OCI-LY7 (cell line): ENCODE measurements at regions not wholly inside any gene's neighbourhood (a gene's known extent, or its start where the extent isn't known, plus 50 kb on each side); places are given as distances from the start of the nearest gene placed in this dataset.

Experiments
- CTCF ChIP-seq: fragments of 200-600 bp; sonication (generic); conservative IDR thresholded peaks from 2 replicates; pipeline ENCODE4 v1.5.1; 2014; ENCODE audit warnings: mild to moderate bottlenecking, antibody characterized with exemption, low read length, moderate library complexity, mixed read lengths
- EZH2phosphoT487 ChIP-seq: fragments of 200-600 bp; sonication (generic); IDR thresholded peaks from 2 replicates; pipeline ENCODE4 v1.6.1; 2018; ENCODE audit warnings: low read depth, borderline replicate concordance, mild to moderate bottlenecking, mixed run types, antibody characterized with exemption, low read length, moderate library complexity, mixed read lengths

GRCh38 chr6:51511081-51511480 lies 576.3 kb downstream of the PKHD1 start:
- TF ChIP-seq CTCF (no peak), EZH2phosphoT487 (no peak)
